ENCODE measurements at regions not wholly inside any gene's neighbourhood (a gene's known extent, or its start where the extent isn't known, plus 50 kb on each side); places are given as distances from the start of the nearest gene placed in this dataset.

GRCh38 chr1:37113285-37113997, 79.1 kb upstream of the GRIK3 start:
- TF ChIP-seq SUZ12 (IDR thresholded peaks at IDR 0.05; ENCODE audit: extremely low read depth, insufficient read depth, insufficient read length) (no peak), YY1 (IDR thresholded peaks at IDR 0.05; ENCODE audit: insufficient read depth, insufficient read length) (no peak)

GRCh38 chr1:37118790-37119189, 84.5 kb upstream of the GRIK3 start:
- no peak for DNase-seq (ENCODE audit: low read depth, low spot score)
- no peak overlapping the region for H3K9ac ChIP-seq (ENCODE audit: insufficient read length, low read depth)
- TF ChIP-seq YY1 (IDR thresholded peaks at IDR 0.05; ENCODE audit: insufficient read depth, insufficient read length): no peak
- no peak for TF ChIP-seq SUZ12 (IDR thresholded peaks at IDR 0.05; ENCODE audit: extremely low read depth, insufficient read depth, insufficient read length)
- TF ChIP-seq ZNF274 (IDR thresholded peaks at IDR 0.05; ENCODE audit: low read depth, low read length): no peak
- H3K9me3 ChIP-seq (ENCODE audit: insufficient read depth, low read length): peaks cover 16% of the 10 kb centered on the region
- peaks cover 6% of the 10 kb centered on the region for H3K4me1 ChIP-seq (ENCODE audit: insufficient read depth, insufficient read length)
- no peaks in the 10 kb centered on the region for H3K36me3 ChIP-seq (ENCODE audit: insufficient read depth, insufficient read length, low read length)
- H3K27me3 ChIP-seq (ENCODE audit: insufficient read depth, insufficient read length): no peaks in the 10 kb centered on the region
- no peak overlapping the region for H3K4me3 ChIP-seq (ENCODE audit: insufficient read length, low read depth)

More at GRCh38 chr1:37113285-37113997, 79.1 kb upstream of the GRIK3 start:
- DNase-seq (ENCODE audit: low read depth, low spot score): no peak
- no peaks in the 10 kb centered on the region for H3K9me3 ChIP-seq (ENCODE audit: insufficient read depth, low read length)
- no peaks in the 10 kb centered on the region for H3K27me3 ChIP-seq (ENCODE audit: insufficient read depth, insufficient read length)
- H3K4me3 ChIP-seq (ENCODE audit: insufficient read length, low read depth): no peak overlapping the region
- no peaks in the 10 kb centered on the region for H3K36me3 ChIP-seq (ENCODE audit: insufficient read depth, insufficient read length, low read length)
- no peaks in the 10 kb centered on the region for H3K4me1 ChIP-seq (ENCODE audit: insufficient read depth, insufficient read length)
- no peak overlapping the region for H3K9ac ChIP-seq (ENCODE audit: insufficient read length, low read depth)

- Histone ChIP-seq H3K4me3 (ENCODE audit: insufficient read length, low read depth) (no peak overlapping the region), H3K9ac (ENCODE audit: insufficient read length, low read depth) (no peak overlapping the region), H3K4me1 (ENCODE audit: insufficient read depth, insufficient read length) (peaks cover 6% of the 10 kb centered on the region), H3K27me3 (ENCODE audit: insufficient read depth, insufficient read length) (no peaks in the 10 kb centered on the region), H3K36me3 (ENCODE audit: insufficient read depth, insufficient read length, low read length) (no peaks in the 10 kb centered on the region), H3K9me3 (ENCODE audit: insufficient read depth, low read length) (peaks cover 16% of the 10 kb centered on the region)
- DNase-seq (ENCODE audit: low read depth, low spot score): no peak
- TF ChIP-seq ZNF274 (IDR thresholded peaks at IDR 0.05; ENCODE audit: low read depth, low read length) (no peak), SUZ12 (IDR thresholded peaks at IDR 0.05; ENCODE audit: extremely low read depth, insufficient read depth, insufficient read length) (no peak)
These were observed 86.0 kb upstream of the GRIK3 start for GRCh38 chr1:37120279-37120678.

- no peak overlapping the region for H3K9ac ChIP-seq (ENCODE audit: insufficient read length, low read depth)
- H3K36me3 ChIP-seq (ENCODE audit: insufficient read depth, insufficient read length, low read length): no peaks in the 10 kb centered on the region
- TF ChIP-seq SUZ12 (IDR thresholded peaks at IDR 0.05; ENCODE audit: extremely low read depth, insufficient read depth, insufficient read length): no peak
- TF ChIP-seq ZNF274 (IDR thresholded peaks at IDR 0.05; ENCODE audit: low read depth, low read length): no peak
- TF ChIP-seq YY1 (IDR thresholded peaks at IDR 0.05; ENCODE audit: insufficient read depth, insufficient read length): no peak
- H3K4me1 ChIP-seq (ENCODE audit: insufficient read depth, insufficient read length): peaks cover 6% of the 10 kb centered on the region
- peaks cover 16% of the 10 kb centered on the region for H3K9me3 ChIP-seq (ENCODE audit: insufficient read depth, low read length)
- H3K4me3 ChIP-seq (ENCODE audit: insufficient read length, low read depth): no peak overlapping the region
- H3K27me3 ChIP-seq (ENCODE audit: insufficient read depth, insufficient read length): no peaks in the 10 kb centered on the region
- DNase-seq (ENCODE audit: low read depth, low spot score): peak; percentile 16
These were observed 89.2 kb upstream of the GRIK3 start for GRCh38 chr1:37123276-37124115.

GRCh38 chr1:37124501-37124900, 90.2 kb upstream of the GRIK3 start:
- no peak for DNase-seq (ENCODE audit: low read depth, low spot score)
- no peaks in the 10 kb centered on the region for H3K27me3 ChIP-seq (ENCODE audit: insufficient read depth, insufficient read length)
- H3K36me3 ChIP-seq (ENCODE audit: insufficient read depth, insufficient read length, low read length): no peaks in the 10 kb centered on the region
- no peak overlapping the region for H3K9ac ChIP-seq (ENCODE audit: insufficient read length, low read depth)
- H3K9me3 ChIP-seq (ENCODE audit: insufficient read depth, low read length): peaks cover 16% of the 10 kb centered on the region
- no peak for TF ChIP-seq YY1 (IDR thresholded peaks at IDR 0.05; ENCODE audit: insufficient read depth, insufficient read length)
- TF ChIP-seq ZNF274 (IDR thresholded peaks at IDR 0.05; ENCODE audit: low read depth, low read length): no peak
- no peak for TF ChIP-seq SUZ12 (IDR thresholded peaks at IDR 0.05; ENCODE audit: extremely low read depth, insufficient read depth, insufficient read length)
- H3K4me3 ChIP-seq (ENCODE audit: insufficient read length, low read depth): no peak overlapping the region
- peaks cover 3% of the 10 kb centered on the region for H3K4me1 ChIP-seq (ENCODE audit: insufficient read depth, insufficient read length)

- no peak overlapping the region for H3K4me3 ChIP-seq (ENCODE audit: insufficient read length, low read depth)
- H3K36me3 ChIP-seq (ENCODE audit: insufficient read depth, insufficient read length, low read length): no peaks in the 10 kb centered on the region
- H3K27me3 ChIP-seq (ENCODE audit: insufficient read depth, insufficient read length): peaks cover 2% of the 10 kb centered on the region
- TF ChIP-seq YY1 (IDR thresholded peaks at IDR 0.05; ENCODE audit: insufficient read depth, insufficient read length) (no peak), ZNF274 (IDR thresholded peaks at IDR 0.05; ENCODE audit: low read depth, low read length) (no peak), SUZ12 (IDR thresholded peaks at IDR 0.05; ENCODE audit: extremely low read depth, insufficient read depth, insufficient read length) (no peak)
- H3K9ac ChIP-seq (ENCODE audit: insufficient read length, low read depth): no peak overlapping the region
- H3K9me3 ChIP-seq (ENCODE audit: insufficient read depth, low read length): peaks cover 16% of the 10 kb centered on the region
- no peak for DNase-seq (ENCODE audit: low read depth, low spot score)
- H3K4me1 ChIP-seq (ENCODE audit: insufficient read depth, insufficient read length): peaks cover 3% of the 10 kb centered on the region
These were observed 91.0 kb upstream of the GRIK3 start for GRCh38 chr1:37125295-37125694.

GRCh38 chr1:37127254-37127748, 93.0 kb upstream of the GRIK3 start:
- no peak overlapping the region for H3K4me3 ChIP-seq (ENCODE audit: insufficient read length, low read depth)
- no peaks in the 10 kb centered on the region for H3K36me3 ChIP-seq (ENCODE audit: insufficient read depth, insufficient read length, low read length)
- H3K27me3 ChIP-seq (ENCODE audit: insufficient read depth, insufficient read length): peaks cover 12% of the 10 kb centered on the region
- no peak overlapping the region for H3K9ac ChIP-seq (ENCODE audit: insufficient read length, low read depth)
- peaks cover 3% of the 10 kb centered on the region for H3K4me1 ChIP-seq (ENCODE audit: insufficient read depth, insufficient read length)
- DNase-seq (ENCODE audit: low read depth, low spot score): no peak
- peaks cover 7% of the 10 kb centered on the region; the same call in 1 of the 2 replicates for H3K9me3 ChIP-seq (ENCODE audit: insufficient read depth, low read length)
- TF ChIP-seq ZNF274 (IDR thresholded peaks at IDR 0.05; ENCODE audit: low read depth, low read length) (no peak), YY1 (IDR thresholded peaks at IDR 0.05; ENCODE audit: insufficient read depth, insufficient read length) (no peak), SUZ12 (IDR thresholded peaks at IDR 0.05; ENCODE audit: extremely low read depth, insufficient read depth, insufficient read length) (no peak)
